H9 (cell line): ENCODE measurements at regions not wholly inside any gene's neighbourhood (a gene's known extent, or its start where the extent isn't known, plus 50 kb on each side); places are given as distances from the start of the nearest gene placed in this dataset.

Experiments
- DNase-seq: peaks from one replicate; pipeline ENCODE4 v3.0.0-alpha.2; 2017
- H2AFZ ChIP-seq: one replicate; pipeline ENCODE4 v1.6.1; 2013; ENCODE audit warnings: mild to moderate bottlenecking, low read length, control low read depth, moderate library complexity
- H2AK5ac ChIP-seq: 2 replicates; pipeline ENCODE4 v1.6.1; 2013; ENCODE audit warnings: low read length, control low read depth, mixed read lengths; ENCODE audit not compliant: insufficient read length
- H2BK120ac ChIP-seq: one replicate; pipeline ENCODE4 v1.6.1; 2013; ENCODE audit warnings: low read depth, mild to moderate bottlenecking, low read length, control low read depth, inconsistent platforms; ENCODE audit not compliant: poor library complexity, severe bottlenecking
- H2BK12ac ChIP-seq: 2 replicates; pipeline ENCODE4 v1.6.1; 2013; ENCODE audit warnings: low read length, control low read depth, mixed read lengths, low read depth; ENCODE audit not compliant: insufficient read length
- H2BK15ac ChIP-seq: 2 replicates; pipeline ENCODE4 v1.6.1; 2013; ENCODE audit warnings: low read depth, low read length, control low read depth
- H2BK20ac ChIP-seq: one replicate; pipeline ENCODE4 v1.6.1; 2013; ENCODE audit warnings: low read depth, mild to moderate bottlenecking, low read length, control low read depth, inconsistent platforms; ENCODE audit not compliant: poor library complexity, severe bottlenecking
- H2BK5ac ChIP-seq: 2 replicates; pipeline ENCODE4 v1.6.1; 2013; ENCODE audit warnings: low read length, control low read depth, mixed read lengths; ENCODE audit not compliant: insufficient read length
- H3K14ac ChIP-seq: 2 replicates; pipeline ENCODE4 v1.6.1; 2013; ENCODE audit warnings: low read length, control low read depth; ENCODE audit not compliant: insufficient read depth
- H3K18ac ChIP-seq: 2 replicates; pipeline ENCODE4 v1.6.1; 2013; ENCODE audit warnings: low read depth, mild to moderate bottlenecking, mixed read lengths, low read length, control low read depth; ENCODE audit not compliant: insufficient read length
- H3K23ac ChIP-seq: 2 replicates; pipeline ENCODE4 v1.6.1; 2013; ENCODE audit warnings: low read length, control low read depth, mixed read lengths, low read depth; ENCODE audit not compliant: insufficient read length
- H3K23me2 ChIP-seq: 2 replicates; pipeline ENCODE4 v1.6.1; 2013; ENCODE audit warnings: low read depth, mild to moderate bottlenecking, mixed read lengths, low read length, control low read depth; ENCODE audit not compliant: insufficient read length, poor library complexity, severe bottlenecking
- H3K27ac ChIP-seq: 2 replicates; pipeline ENCODE4 v1.5.1; 2013; ENCODE audit warnings: low read length, control low read depth, mixed read lengths, low read depth; ENCODE audit not compliant: insufficient read length
- H3K27me3 ChIP-seq: 2 replicates; pipeline ENCODE4 v1.6.1; 2013; ENCODE audit warnings: low read length, control low read depth, inconsistent platforms; ENCODE audit not compliant: insufficient read depth
- H3K4ac ChIP-seq: 2 replicates; pipeline ENCODE4 v1.6.1; 2013; ENCODE audit warnings: low read depth, mild to moderate bottlenecking, control low read depth, inconsistent platforms, low read length, moderate library complexity
- H3K4me1 ChIP-seq: 2 replicates; pipeline ENCODE4 v1.6.1; 2013; ENCODE audit warnings: low read length, control low read depth, inconsistent platforms; ENCODE audit not compliant: insufficient read depth
- H3K4me2 ChIP-seq: 2 replicates; pipeline ENCODE4 v1.6.1; 2013; ENCODE audit warnings: low read length, control low read depth, mixed read lengths; ENCODE audit not compliant: insufficient read length, insufficient read depth
- H3K56ac ChIP-seq: 2 replicates; pipeline ENCODE4 v1.6.1; 2013; ENCODE audit warnings: low read depth, mild to moderate bottlenecking, mixed read lengths, low read length, control low read depth; ENCODE audit not compliant: insufficient read length
- H3K79me1 ChIP-seq: 2 replicates; pipeline ENCODE4 v1.6.1; 2013; ENCODE audit warnings: low read depth, mild to moderate bottlenecking, moderate library complexity, low read length, control low read depth, inconsistent platforms; ENCODE audit not compliant: insufficient read depth, poor library complexity, severe bottlenecking
- H3K79me2 ChIP-seq: 2 replicates; pipeline ENCODE4 v1.6.1; 2013; ENCODE audit warnings: low read length, control low read depth, inconsistent platforms; ENCODE audit not compliant: insufficient read depth
- H3K9ac ChIP-seq: 2 replicates; pipeline ENCODE4 v1.6.1; 2013; ENCODE audit warnings: low read length, control low read depth, mixed read lengths; ENCODE audit not compliant: insufficient read length; ENCODE audit errors: extremely low read depth
- H3K9me3 ChIP-seq: one replicate; pipeline ENCODE4 v1.6.1; 2013; ENCODE audit warnings: low read depth, low read length, inconsistent platforms; ENCODE audit not compliant: control insufficient read depth
- H3T11ph ChIP-seq: one replicate; pipeline ENCODE4 v1.6.1; 2013; ENCODE audit warnings: mild to moderate bottlenecking, low read length, control low read depth, inconsistent platforms
- H4K20me1 ChIP-seq: one replicate; pipeline ENCODE4 v1.6.1; 2013; ENCODE audit not compliant: control insufficient read depth, insufficient read length, insufficient read depth
- H4K5ac ChIP-seq: 2 replicates; pipeline ENCODE4 v1.6.1; 2013; ENCODE audit warnings: low read depth, mild to moderate bottlenecking, mixed read lengths, low read length, control low read depth; ENCODE audit not compliant: insufficient read length
- H4K8ac ChIP-seq: replicated peaks from 2 replicates; pipeline ENCODE4 v1.6.1; 2013; ENCODE audit warnings: low read length, control low read depth, mixed read lengths, low read depth; ENCODE audit not compliant: insufficient read length
- H4K91ac ChIP-seq: 2 replicates; pipeline ENCODE4 v1.6.1; 2013; ENCODE audit warnings: low read depth, mild to moderate bottlenecking, moderate library complexity, mixed read lengths, low read length, control low read depth; ENCODE audit not compliant: insufficient read length
- H3K27ac Mint-ChIP-seq, 3 experiments: 2 replicates in 2 of 3; 3 replicates in 1 of 3; pipeline ENCODE4 v1.8.0; 2020 to 2021; ENCODE audit warnings: mixed read lengths in 3 of 3, mild to moderate bottlenecking in 1 of 3, moderate library complexity in 1 of 3
- H3K27me3 Mint-ChIP-seq: 2 replicates; pipeline ENCODE4 v1.8.0; 2021; ENCODE audit warnings: low read depth, mild to moderate bottlenecking, moderate library complexity, mixed read lengths
- H3K36me3 Mint-ChIP-seq, 3 experiments: 2 replicates in 2 of 3; 3 replicates in 1 of 3; pipeline ENCODE4 v1.8.0; 2020 to 2021; ENCODE audit warnings: low read depth in 3 of 3, mixed read lengths in 3 of 3; ENCODE audit not compliant: insufficient read depth in 1 of 3
- H3K4me1 Mint-ChIP-seq, 2 experiments: 2 replicates each; pipeline ENCODE4 v1.8.0; 2020; ENCODE audit warnings: mixed read lengths in 2 of 2
- H3K4me3 Mint-ChIP-seq, 2 experiments: 2 replicates in 1 of 2; 3 replicates in 1 of 2; pipeline ENCODE4 v1.8.0; 2020 to 2021; ENCODE audit warnings: mild to moderate bottlenecking in 2 of 2, mixed read lengths in 2 of 2, moderate library complexity in 1 of 2
- H3K9me3 Mint-ChIP-seq, 2 experiments: 2 replicates in 1 of 2; 3 replicates in 1 of 2; pipeline ENCODE4 v1.8.0; 2020; ENCODE audit warnings: mild to moderate bottlenecking in 2 of 2, mixed read lengths in 2 of 2, moderate library complexity in 1 of 2
- CTCF ChIP-seq: fragments of 200-600 bp; sonication (generic); conservative IDR thresholded peaks from 3 replicates; pipeline ENCODE4 v1.8.0; 2021; ENCODE audit warnings: antibody characterized with exemption, mild to moderate bottlenecking

DNA sequence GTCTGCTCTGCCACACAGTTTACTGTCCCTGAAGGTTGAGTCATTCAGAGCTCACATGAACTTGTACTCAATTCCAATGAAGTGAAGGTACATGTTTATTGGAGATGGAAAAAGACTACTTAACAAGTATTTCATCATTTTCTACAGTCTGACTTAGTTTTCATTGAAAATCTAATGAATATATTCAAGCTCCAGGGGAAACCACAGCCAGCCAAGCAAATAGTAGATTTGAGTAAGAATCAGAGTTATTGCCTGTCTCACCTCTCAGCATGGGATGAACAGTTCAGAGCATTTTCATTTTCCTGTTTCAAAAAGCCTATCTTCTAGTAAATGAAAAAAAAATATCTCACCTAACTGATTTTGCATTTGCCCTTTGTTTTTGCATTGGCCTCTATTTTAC, 1249.4 kb upstream of the DIAPH2 start:
- Histone ChIP-seq H3K79me1 (no peaks in the 10 kb centered on the region), H3K79me2 (no peaks in the 10 kb centered on the region), H3K9me3 (peaks cover 6% of the 10 kb centered on the region), H3K23me2 (no peaks in the 10 kb centered on the region), H3K18ac (no peak overlapping the region), H3K4me2 (no peak overlapping the region), H4K5ac (no peak overlapping the region), H3K23ac (no peak overlapping the region), H2AFZ (no peak overlapping the region), H3K4me1 (no peaks in the 10 kb centered on the region), H2BK120ac (no peak overlapping the region), H3K27me3 (no peaks in the 10 kb centered on the region), H3K56ac (no peak overlapping the region), H2BK12ac (no peak overlapping the region), H4K91ac (no peak overlapping the region), H3T11ph (no peak overlapping the region), H4K20me1 (no peaks in the 10 kb centered on the region), H2AK5ac (no peak overlapping the region), H2BK20ac (no peak overlapping the region), H2BK5ac (no peak overlapping the region), H3K4ac (no peak overlapping the region), H2BK15ac (no peak overlapping the region), H3K27ac (no peak overlapping the region), H3K14ac (no peak overlapping the region), H3K9ac (no peak overlapping the region), H4K8ac (no peak overlapping the region)
- Mint-ChIP-seq H3K36me3 (peaks cover 0 to 8% (median 5%) of the 10 kb centered on the region in 3 experiments; a peak in 3 of 7 replicates), H3K27ac (no peak overlapping the region), H3K27me3 (no peaks in the 10 kb centered on the region), H3K4me1 (no peaks in the 10 kb centered on the region), H3K4me3 (no peak overlapping the region), H3K9me3 (peaks cover 5 to 11% of the 10 kb centered on the region in 2 experiments)
- TF ChIP-seq CTCF, result no peak
- no peak for DNase-seq
